ENCODE measurements at regions not wholly inside any gene's neighbourhood (a gene's known extent, or its start where the extent isn't known, plus 50 kb on each side); places are given as distances from the start of the nearest gene placed in this dataset.

- intact Hi-C loops (cut with DNase I; ENCODE audit: low total_unique reads) = no loop called here
- Histone ChIP-seq H3K4me1 (peaks cover 0 to 5% (median 2%) of the 10 kb centered on the region in 4 donors), H3K9me3 (no peaks in the 10 kb centered on the region), H3K27me3 (no peaks in the 10 kb centered on the region), H3K36me3 (no peaks in the 10 kb centered on the region), H3K4me3 (no peak overlapping the region), H3K27ac (no peak overlapping the region)
- no peak for DNase-seq
- TF ChIP-seq EP300 (IDR thresholded peaks at IDR 0.05; ENCODE audit: low read depth) = no peak
- TF ChIP-seq, protein P1, sequence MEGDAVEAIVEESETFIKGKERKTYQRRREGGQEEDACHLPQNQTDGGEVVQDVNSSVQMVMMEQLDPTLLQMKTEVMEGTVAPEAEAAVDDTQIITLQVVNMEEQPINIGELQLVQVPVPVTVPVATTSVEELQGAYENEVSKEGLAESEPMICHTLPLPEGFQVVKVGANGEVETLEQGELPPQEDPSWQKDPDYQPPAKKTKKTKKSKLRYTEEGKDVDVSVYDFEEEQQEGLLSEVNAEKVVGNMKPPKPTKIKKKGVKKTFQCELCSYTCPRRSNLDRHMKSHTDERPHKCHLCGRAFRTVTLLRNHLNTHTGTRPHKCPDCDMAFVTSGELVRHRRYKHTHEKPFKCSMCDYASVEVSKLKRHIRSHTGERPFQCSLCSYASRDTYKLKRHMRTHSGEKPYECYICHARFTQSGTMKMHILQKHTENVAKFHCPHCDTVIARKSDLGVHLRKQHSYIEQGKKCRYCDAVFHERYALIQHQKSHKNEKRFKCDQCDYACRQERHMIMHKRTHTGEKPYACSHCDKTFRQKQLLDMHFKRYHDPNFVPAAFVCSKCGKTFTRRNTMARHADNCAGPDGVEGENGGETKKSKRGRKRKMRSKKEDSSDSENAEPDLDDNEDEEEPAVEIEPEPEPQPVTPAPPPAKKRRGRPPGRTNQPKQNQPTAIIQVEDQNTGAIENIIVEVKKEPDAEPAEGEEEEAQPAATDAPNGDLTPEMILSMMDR (IDR thresholded peaks at IDR 0.05) = peak in 2 of 5 experiments; percentile 15 to 18
- in situ Hi-C loops (cut with MboI; ENCODE audit: low pct_ligation_motif_present in 1 of 4, low pct_unique_long_range_greater_than_20kb in 1 of 4, low sequenced_read_pairs in 3 of 4) = no loop called here
- WGBS, 2 donors (ENCODE audit: low coverage in 1 of 2) = 14 to 24% methylated on average over 3 to 4 of the region's 4 CpGs
Measured at GRCh38 chr1:95953015-95953414, 719.0 kb downstream of the RWDD3 start.

- no peak for DNase-seq
- intact Hi-C loops (cut with DNase I; ENCODE audit: low total_unique reads) (no loop called here), in situ Hi-C loops (cut with MboI; ENCODE audit: low pct_ligation_motif_present in 1 of 4, low pct_unique_long_range_greater_than_20kb in 1 of 4, low sequenced_read_pairs in 3 of 4) (no loop called here)
- H3K4me1 ChIP-seq = peaks cover 0 to 5% (median 2%) of the 10 kb centered on the region in 4 donors
- no peaks in the 10 kb centered on the region for H3K27me3 ChIP-seq
- no peaks in the 10 kb centered on the region for H3K36me3 ChIP-seq
- 82 to 84% methylated on average over 3 of the region's 3 CpGs for WGBS, 2 donors (ENCODE audit: low coverage in 1 of 2)
- H3K4me3 ChIP-seq = no peak overlapping the region
- TF ChIP-seq POLR2A (IDR thresholded peaks at IDR 0.05) (no peak), EP300 (IDR thresholded peaks at IDR 0.05; ENCODE audit: low read depth) (no peak), POLR2AphosphoS5 (IDR thresholded peaks at IDR 0.05) (no peak)
- TF ChIP-seq, protein P1 (IDR thresholded peaks at IDR 0.05) = no peak
- H3K27ac ChIP-seq = no peak overlapping the region
- no peaks in the 10 kb centered on the region for H3K9me3 ChIP-seq
Measured at GRCh38 chr1:95954585-95954984, 720.6 kb downstream of the RWDD3 start.

DNA sequence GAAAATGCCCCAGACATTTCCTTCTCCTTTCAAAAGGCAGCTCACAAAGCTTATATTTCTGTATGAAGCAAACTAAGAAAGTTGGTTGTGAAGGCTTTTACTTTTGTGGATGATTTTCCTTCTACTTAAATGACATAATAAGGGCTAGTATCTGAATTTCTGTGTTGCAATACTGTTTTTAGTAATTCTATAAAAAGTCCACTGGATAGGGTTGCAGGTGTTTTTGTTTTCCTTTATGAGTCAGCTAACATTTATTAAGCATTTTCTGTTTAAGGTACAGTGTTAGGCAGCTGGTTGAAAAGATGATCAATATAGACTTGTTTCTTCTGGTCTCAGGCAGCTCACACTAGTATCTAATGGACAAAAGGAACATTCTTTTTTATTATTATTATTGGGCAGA is 722.2 kb downstream of the RWDD3 start:
- H3K9me3 ChIP-seq = no peaks in the 10 kb centered on the region
- H3K27me3 ChIP-seq = no peaks in the 10 kb centered on the region
- intact Hi-C loops (cut with DNase I; ENCODE audit: low total_unique reads) (no loop called here), in situ Hi-C loops (cut with MboI; ENCODE audit: low pct_ligation_motif_present in 1 of 4, low pct_unique_long_range_greater_than_20kb in 1 of 4, low sequenced_read_pairs in 3 of 4) (no loop called here)
- DNase-seq = no peak
- no peak for TF ChIP-seq POLR2A (IDR thresholded peaks at IDR 0.05)
- TF ChIP-seq POLR2AphosphoS5 (IDR thresholded peaks at IDR 0.05) = no peak
- H3K4me1 ChIP-seq = peaks cover 0 to 5% (median 2%) of the 10 kb centered on the region in 4 donors
- H3K4me3 ChIP-seq = no peak overlapping the region
- no peak overlapping the region for H3K27ac ChIP-seq
- no peaks in the 10 kb centered on the region for H3K36me3 ChIP-seq

GRCh38 chr1:95957748-95958147 is 723.7 kb downstream of the RWDD3 start:
- TF ChIP-seq POLR2A (IDR thresholded peaks at IDR 0.05) = no peak
- H3K27ac ChIP-seq = no peak overlapping the region
- H3K4me3 ChIP-seq = no peak overlapping the region
- in situ Hi-C loops (cut with MboI; ENCODE audit: low pct_ligation_motif_present in 1 of 4, low pct_unique_long_range_greater_than_20kb in 1 of 4, low sequenced_read_pairs in 3 of 4) (no loop called here), intact Hi-C loops (cut with DNase I; ENCODE audit: low total_unique reads) (no loop called here)
- H3K36me3 ChIP-seq = no peaks in the 10 kb centered on the region
- 25 to 49% methylated on average over 1 of the region's 1 CpG for WGBS, 2 donors (ENCODE audit: low coverage in 1 of 2)
- peaks cover 0 to 4% (median 2%) of the 10 kb centered on the region in 4 donors for H3K4me1 ChIP-seq
- no peak for DNase-seq
- H3K9me3 ChIP-seq = no peaks in the 10 kb centered on the region
- H3K27me3 ChIP-seq = no peaks in the 10 kb centered on the region

- Histone ChIP-seq H3K36me3 (no peaks in the 10 kb centered on the region), H3K27ac (no peak overlapping the region), H3K4me1 (no peaks in the 10 kb centered on the region), H3K9me3 (peaks cover 0 to 4% of the 10 kb centered on the region in 2 donors), H3K27me3 (no peaks in the 10 kb centered on the region), H3K4me3 (no peak overlapping the region)
- intact Hi-C loops (cut with DNase I; ENCODE audit: low total_unique reads) (no loop called here), in situ Hi-C loops (cut with MboI; ENCODE audit: low pct_ligation_motif_present in 1 of 4, low pct_unique_long_range_greater_than_20kb in 1 of 4, low sequenced_read_pairs in 3 of 4) (no loop called here)
- DNase-seq = no peak
- TF ChIP-seq POLR2A (IDR thresholded peaks at IDR 0.05) (no peak), POLR2AphosphoS5 (IDR thresholded peaks at IDR 0.05) (no peak), EP300 (IDR thresholded peaks at IDR 0.05; ENCODE audit: low read depth) (no peak)
- TF ChIP-seq, protein P1 (IDR thresholded peaks at IDR 0.05) = no peak
Measured at GRCh38 chr1:95966866-95967265, 732.9 kb downstream of the RWDD3 start.
